K562 (cell line): ENCODE measurements at regions not wholly inside any gene's neighbourhood (a gene's known extent, or its start where the extent isn't known, plus 50 kb on each side); places are given as distances from the start of the nearest gene placed in this dataset.

ENCODE experiments used
- ATAC-seq: fragments of 200-7000 bp; cut with Tn5 transposase; 3 replicates; pipeline ENCODE4 v1.9.1; 2020; ENCODE audit warnings: moderate library complexity
- BruUV-seq: library from RNA; stranded (reverse); fragments of 400-500 nt; replicated peaks from 2 replicates; lab custom pipeline; 2021; lab: Mats Ljungman, UMichigan
- CTCF ChIA-PET: fragments of 300-600 bp; formaldehyde crosslinking; extraction: SDS; loops from one replicate; lab custom pipeline; 2021; ENCODE audit warnings: low intra/inter-chr PET ratio; lab: Yijun Ruan, JAX
- POLR2A ChIA-PET: fragments of 300-600, 350-650 bp; sonication (Branson Sonifier 250); formaldehyde crosslinking; extraction: SDS; loops from one replicate; lab custom pipeline; 2021; ENCODE audit warnings: antibody characterized with exemption, inconsistent platforms; lab: Yijun Ruan, JAX
- DNase-seq, 4 experiments: peaks; one replicate each; pipeline versions ENCODE4 v3.0.0 to v3.0.0-alpha.2; 2011 to 2018; ENCODE audit warnings: low spot score in 3 of 4, mixed read lengths in 3 of 4; ENCODE audit errors: extremely low read depth in 1 of 4
- FAIRE-seq: peaks from 2 replicates; lab custom pipeline; 2011; peaks lifted over from hg19 to GRCh38; lab: Jason Lieb, UNC
- H2AFZ ChIP-seq: 2 replicates; pipeline ENCODE4 v1.6.0; 2011; ENCODE audit warnings: low read depth, low read length, control low read depth, inconsistent platforms
- H3K27ac ChIP-seq: fragments of 200-600 bp; 3 replicates; pipeline ENCODE4 v1.8.0; 2011; ENCODE audit warnings: low read depth, mild to moderate bottlenecking, control low read depth, inconsistent platforms, low read length, moderate library complexity, mixed read lengths; ENCODE audit errors: extremely low read depth
- H3K27me3 ChIP-seq, 2 experiments: fragments of 300-600 bp in 1 of 2; 2 replicates in 1 of 2; 3 replicates in 1 of 2; pipeline versions ENCODE4 v1.6.0 to v1.8.0; 2011; ENCODE audit warnings: inconsistent platforms in 2 of 2, low read length in 2 of 2, mild to moderate bottlenecking in 1 of 2, mixed read lengths in 1 of 2, moderate library complexity in 1 of 2; ENCODE audit not compliant: control insufficient read depth in 2 of 2, insufficient read depth in 2 of 2
- H3K36me3 ChIP-seq: fragments of 300-600 bp; 3 replicates; pipeline ENCODE4 v1.8.0; 2011; ENCODE audit warnings: mild to moderate bottlenecking, low read length, inconsistent platforms; ENCODE audit not compliant: control insufficient read depth, insufficient read depth
- H3K4me1 ChIP-seq, 2 experiments: fragments of 200-600 bp in 1 of 2; replicated peaks in 1 of 2; 2 replicates in 1 of 2; 3 replicates in 1 of 2; pipeline versions ENCODE4 v1.5.1 to v1.8.0; 2011; ENCODE audit warnings: inconsistent platforms in 2 of 2, low read length in 2 of 2, mild to moderate bottlenecking in 1 of 2, mixed read lengths in 1 of 2, moderate library complexity in 1 of 2; ENCODE audit not compliant: control insufficient read depth in 2 of 2, insufficient read depth in 2 of 2
- H3K4me2 ChIP-seq: 2 replicates; pipeline ENCODE4 v1.6.1; 2011; ENCODE audit warnings: low read length, control low read depth, inconsistent platforms, mixed read lengths; ENCODE audit not compliant: insufficient read depth
- H3K4me3 ChIP-seq: fragments of 200-600 bp; sonication (generic), shearing (Covaris generic); 2 replicates; pipeline ENCODE4 v1.5.1; 2016; ENCODE audit warnings: control low read depth, inconsistent platforms
- H3K79me2 ChIP-seq: fragments of 200-600 bp; 3 replicates; pipeline ENCODE4 v1.8.0; 2011; ENCODE audit warnings: low read length, inconsistent platforms; ENCODE audit not compliant: control insufficient read depth, insufficient read depth
- H3K9ac ChIP-seq, 2 experiments: 2 replicates each; pipeline versions ENCODE4 v1.6.0 to v1.6.1; 2011; ENCODE audit warnings: low read depth in 2 of 2, low read length in 2 of 2, control low read depth in 1 of 2, inconsistent platforms in 1 of 2, mild to moderate bottlenecking in 1 of 2, mixed read lengths in 1 of 2; ENCODE audit not compliant: insufficient read depth in 1 of 2
- H3K9me1 ChIP-seq: one replicate; pipeline ENCODE4 v1.6.0; 2011; ENCODE audit warnings: inconsistent platforms, mild to moderate bottlenecking, low read length, moderate library complexity; ENCODE audit not compliant: control insufficient read depth, insufficient read depth
- H3K9me3 ChIP-seq: replicated peaks from 2 replicates; pipeline ENCODE4 v1.5.1; 2011; ENCODE audit warnings: low read depth, low read length, inconsistent platforms; ENCODE audit not compliant: control insufficient read depth, insufficient read depth
- H4K20me1 ChIP-seq: replicated peaks from 2 replicates; pipeline ENCODE4 v1.6.1; 2011; ENCODE audit warnings: low read length, inconsistent platforms, mixed read lengths; ENCODE audit not compliant: control insufficient read depth, insufficient read depth
- CBX3 ChIP-seq, 2 experiments: IDR thresholded peaks; 1 replicate in 1 of 2; 2 replicates in 1 of 2; pipeline ENCODE4 v1.6.1; 2012; ENCODE audit warnings: inconsistent platforms in 2 of 2, low read length in 2 of 2, borderline replicate concordance in 1 of 2, control low read depth in 1 of 2
- HIVEP1 ChIP-seq: fragments of 250-450 bp; sonication (Bioruptor Pico); IDR thresholded peaks from 2 replicates; pipeline ENCODE4 v1.4.0; 2020; ENCODE audit warnings: mild to moderate bottlenecking
- JUNB ChIP-seq: fragments of 450-650 bp; formaldehyde crosslinking; conservative IDR thresholded peaks from 2 replicates; pipeline ENCODE4 v1.4.0; 2020; ENCODE audit warnings: mild to moderate bottlenecking
- KDM1A ChIP-seq, 2 experiments: fragments of 450-650 bp; IDR thresholded peaks; 2 replicates each; pipeline ENCODE4 v1.6.1; 2016; ENCODE audit warnings: mild to moderate bottlenecking in 2 of 2
- NCOA6 ChIP-seq: fragments of 450-650 bp; IDR thresholded peaks from 2 replicates; pipeline ENCODE4 v1.6.1; 2017; ENCODE audit warnings: mild to moderate bottlenecking
- SMAD3 ChIP-seq: fragments of 450-650 bp; formaldehyde crosslinking; conservative IDR thresholded peaks from 2 replicates; pipeline ENCODE4 v1.4.0; 2020; ENCODE audit warnings: mild to moderate bottlenecking
- ZKSCAN8 ChIP-seq: fragments of 200-800 bp; sonication (Bioruptor generic); IDR thresholded peaks from 2 replicates; pipeline ENCODE4 v1.6.1; 2016; ENCODE audit warnings: missing genetic modification characterization, missing compliant biosample characterization
- ZNF12 ChIP-seq: sonication (generic); formaldehyde crosslinking; IDR thresholded peaks from 2 replicates; pipeline ENCODE4 v1.4.0; 2020; ENCODE audit warnings: mild to moderate bottlenecking, missing genetic modification reagents
- ZNF212 ChIP-seq: fragments of 450-650 bp; formaldehyde crosslinking; IDR thresholded peaks from 2 replicates; pipeline ENCODE4 v1.4.0; 2020; ENCODE audit warnings: mild to moderate bottlenecking
- ZNF589 ChIP-seq: fragments of 200-800 bp; sonication (Bioruptor generic); IDR thresholded peaks from 2 replicates; pipeline ENCODE4 v1.6.1; 2016; ENCODE audit warnings: low read depth, missing genetic modification characterization, missing compliant biosample characterization
- WGBS: fragments of 100-300 bp; shearing (Covaris generic); methylation state at CpG from one replicate; pipeline ENCODE4 v1.1.6; 2016; ENCODE audit warnings: low coverage, mixed read lengths; ENCODE audit not compliant: insufficient coverage; ENCODE audit errors: missing lambda C conversion rate; 5-methylcytosine and 5-hydroxymethylcytosine counted together
- in situ Hi-C: fragments of 300-500 bp; cut with MboI; formaldehyde crosslinking; loops from 4 replicates; pipeline ENCODE4 v1.15.0; 2018; ENCODE audit warnings: inconsistent platforms, mixed read lengths
- intact Hi-C: fragments of 100-400 bp; cut with micrococcal nuclease; formaldehyde crosslinking; loops from 2 replicates; pipeline ENCODE4 v1.14.2; 2022

GRCh38 chr2:104538077-104538476 lies 315.8 kb upstream of the POU3F3 start:
- no TSS peak for BruUV-seq
- no peaks in the 10 kb centered on the region for H3K9me3 ChIP-seq
- H3K9me1 ChIP-seq: no peaks in the 10 kb centered on the region
- intact Hi-C loops: no loop called here
- no peak overlapping the region for H3K9ac ChIP-seq
- H2AFZ ChIP-seq: no peak overlapping the region
- H3K4me2 ChIP-seq: no peak overlapping the region
- ChIA-PET POLR2A (no interaction called here), CTCF (no interaction called here)
- no peaks in the 10 kb centered on the region for H3K36me3 ChIP-seq
- H3K4me1 ChIP-seq: no peaks in the 10 kb centered on the region
- 0% methylated on average over 7 of the region's 7 CpGs for WGBS
- TF ChIP-seq JUNB (CRISPR knock-in tag) (no peak), ZKSCAN8 (CRISPR knock-in tag) (no peak), SMAD3 (CRISPR knock-in tag) (no peak), HIVEP1 (CRISPR knock-in tag) (no peak), NCOA6 (no peak), ZNF212 (CRISPR knock-in tag) (no peak), ZNF12 (CRISPR knock-in tag) (no peak), KDM1A (IDR thresholded peaks at IDR 0.05) (no peak), CBX3 (IDR thresholded peaks at IDR 0.05; ENCODE audit: borderline replicate concordance in 1 of 2, low read length in 2 of 2) (no peak), ZNF589 (CRISPR knock-in tag) (no peak)
- TF ChIP-seq, all 486 proteins: peak for 0
- FAIRE-seq: no peak
- H3K79me2 ChIP-seq: no peaks in the 10 kb centered on the region
- H3K4me3 ChIP-seq: no peak overlapping the region
- H3K27ac ChIP-seq: no peak overlapping the region
- no peaks in the 10 kb centered on the region for H4K20me1 ChIP-seq
- no peaks in the 10 kb centered on the region for H3K27me3 ChIP-seq
- no peak for ATAC-seq
- in situ Hi-C loops: no loop called here
- no peak for DNase-seq
